Cardiac muscle cell (in vitro differentiated cells and primary cell): ENCODE measurements at regions not wholly inside any gene's neighbourhood (a gene's known extent, or its start where the extent isn't known, plus 50 kb on each side); places are given as distances from the start of the nearest gene placed in this dataset.
"Not testable (repeated sequence)": the region's sequence is repeated elsewhere in the genome, so short reads cannot be mapped to it uniquely, and the experiment has no call there.

Experiments used
- DNase-seq, 2 donors: peaks; one replicate each; pipeline versions ENCODE4 v3.0.0 to v3.0.0-alpha.2; 2010 to 2017; ENCODE audit warnings: low read depth in 1 of 2, low spot score in 1 of 2
- H3K27ac ChIP-seq: fragments of 200-600 bp; sonication (generic); 2 replicates; pipeline ENCODE4 v1.5.1; 2016
- H3K27me3 ChIP-seq: fragments of 200-600 bp; sonication (generic); 2 replicates; pipeline ENCODE4 v1.6.0; 2016; ENCODE audit warnings: control low read depth
- H3K36me3 ChIP-seq: fragments of 200-600 bp; sonication (generic); 2 replicates; pipeline ENCODE4 v1.5.1; 2016; ENCODE audit warnings: control low read depth
- H3K4me1 ChIP-seq: fragments of 200-600 bp; sonication (generic); 2 replicates; pipeline ENCODE4 v1.8.1; 2017; ENCODE audit warnings: low read depth, mild to moderate bottlenecking, mixed run types
- H3K4me3 ChIP-seq: fragments of 200-600 bp; sonication (generic); 2 replicates; pipeline ENCODE4 v1.5.1; 2016; ENCODE audit warnings: mild to moderate bottlenecking
- H3K9me3 ChIP-seq: fragments of 200-600 bp; sonication (generic); 2 replicates; pipeline ENCODE4 v1.5.1; 2017; ENCODE audit warnings: low read depth, mild to moderate bottlenecking, control low read depth
- TF ChIP-seq, protein P1 (sequence below): IDR thresholded peaks from 2 replicates; pipeline ENCODE4 v1.5.1; 2012; ENCODE audit warnings: low read depth, mild to moderate bottlenecking, low read length

DNA sequence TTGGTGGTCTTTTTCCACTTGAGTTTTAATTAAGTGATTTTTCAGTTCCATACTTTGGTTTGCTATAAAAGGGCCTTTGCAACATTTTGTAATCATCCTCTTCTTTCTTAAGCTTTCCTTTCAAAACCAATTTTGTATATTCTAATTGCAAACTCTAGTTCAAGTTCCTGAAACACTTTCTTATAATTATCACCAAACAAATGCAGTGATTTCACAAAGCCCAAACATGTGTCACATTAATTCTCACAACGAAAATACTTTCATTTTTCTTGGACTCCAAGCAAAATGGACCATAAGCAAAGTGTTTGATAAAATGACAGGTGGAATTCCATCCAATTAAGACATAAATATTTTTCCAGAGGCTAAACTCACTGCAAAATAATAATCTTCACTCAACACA, 188.2 kb upstream of the IRX5 start:
- Histone ChIP-seq H3K27me3 (no peaks in the 10 kb centered on the region), H3K36me3 (no peaks in the 10 kb centered on the region), H3K27ac (no peak overlapping the region), H3K9me3 (no peaks in the 10 kb centered on the region), H3K4me1 (no peaks in the 10 kb centered on the region), H3K4me3 (no peak overlapping the region)
- TF ChIP-seq, protein P1, sequence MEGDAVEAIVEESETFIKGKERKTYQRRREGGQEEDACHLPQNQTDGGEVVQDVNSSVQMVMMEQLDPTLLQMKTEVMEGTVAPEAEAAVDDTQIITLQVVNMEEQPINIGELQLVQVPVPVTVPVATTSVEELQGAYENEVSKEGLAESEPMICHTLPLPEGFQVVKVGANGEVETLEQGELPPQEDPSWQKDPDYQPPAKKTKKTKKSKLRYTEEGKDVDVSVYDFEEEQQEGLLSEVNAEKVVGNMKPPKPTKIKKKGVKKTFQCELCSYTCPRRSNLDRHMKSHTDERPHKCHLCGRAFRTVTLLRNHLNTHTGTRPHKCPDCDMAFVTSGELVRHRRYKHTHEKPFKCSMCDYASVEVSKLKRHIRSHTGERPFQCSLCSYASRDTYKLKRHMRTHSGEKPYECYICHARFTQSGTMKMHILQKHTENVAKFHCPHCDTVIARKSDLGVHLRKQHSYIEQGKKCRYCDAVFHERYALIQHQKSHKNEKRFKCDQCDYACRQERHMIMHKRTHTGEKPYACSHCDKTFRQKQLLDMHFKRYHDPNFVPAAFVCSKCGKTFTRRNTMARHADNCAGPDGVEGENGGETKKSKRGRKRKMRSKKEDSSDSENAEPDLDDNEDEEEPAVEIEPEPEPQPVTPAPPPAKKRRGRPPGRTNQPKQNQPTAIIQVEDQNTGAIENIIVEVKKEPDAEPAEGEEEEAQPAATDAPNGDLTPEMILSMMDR = no peak
- DNase-seq = no peak

DNA sequence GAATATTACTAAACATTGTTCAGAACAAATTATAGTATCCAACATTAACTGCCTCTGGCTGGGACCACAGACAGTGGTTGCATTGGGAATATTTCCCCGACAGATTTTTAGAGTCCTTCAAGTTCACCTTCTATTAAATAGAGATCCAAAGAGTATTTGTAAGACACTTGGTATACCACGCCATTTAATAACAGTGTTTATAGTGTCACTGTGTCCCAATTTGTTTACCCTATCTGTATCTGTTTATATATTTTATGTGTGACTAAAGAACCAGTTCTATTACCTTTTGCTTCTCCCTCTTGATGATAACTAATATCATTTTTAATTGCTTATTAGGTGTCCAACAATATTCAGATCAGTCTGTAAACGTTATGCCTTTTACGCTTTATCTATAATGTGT, 191.3 kb upstream of the IRX5 start:
- Histone ChIP-seq H3K27me3 (no peaks in the 10 kb centered on the region), H3K36me3 (no peaks in the 10 kb centered on the region), H3K9me3 (no peaks in the 10 kb centered on the region), H3K27ac (no peak overlapping the region), H3K4me1 (no peaks in the 10 kb centered on the region), H3K4me3 (no peak overlapping the region)
- TF ChIP-seq, protein P1 = no peak
- no peak for DNase-seq

DNA sequence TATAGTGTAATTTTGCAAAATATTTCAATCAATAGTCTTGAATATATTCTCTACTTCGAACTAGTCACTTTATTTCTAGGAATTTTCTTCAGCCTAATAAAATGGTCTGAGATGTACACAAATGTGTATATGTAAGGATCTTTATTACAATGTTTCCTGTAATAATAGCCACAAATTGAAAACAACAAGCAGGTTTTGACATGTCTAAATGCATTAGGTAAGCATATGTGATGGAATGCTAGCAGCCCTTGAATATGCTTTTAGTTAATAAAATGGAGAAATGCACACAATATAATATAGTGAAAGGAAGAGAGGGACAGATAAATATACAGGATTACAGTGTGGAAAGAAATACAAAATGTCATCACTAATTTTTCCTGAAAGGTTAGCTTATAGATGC, 196.5 kb upstream of the IRX5 start:
- TF ChIP-seq, protein P1 = no peak
- no peak for DNase-seq
- H3K9me3 ChIP-seq = no peaks in the 10 kb centered on the region
- H3K4me1 ChIP-seq = no peaks in the 10 kb centered on the region
- no peaks in the 10 kb centered on the region for H3K36me3 ChIP-seq
- H3K27ac ChIP-seq = no peak overlapping the region
- H3K27me3 ChIP-seq = no peaks in the 10 kb centered on the region
- no peak overlapping the region for H3K4me3 ChIP-seq

DNA sequence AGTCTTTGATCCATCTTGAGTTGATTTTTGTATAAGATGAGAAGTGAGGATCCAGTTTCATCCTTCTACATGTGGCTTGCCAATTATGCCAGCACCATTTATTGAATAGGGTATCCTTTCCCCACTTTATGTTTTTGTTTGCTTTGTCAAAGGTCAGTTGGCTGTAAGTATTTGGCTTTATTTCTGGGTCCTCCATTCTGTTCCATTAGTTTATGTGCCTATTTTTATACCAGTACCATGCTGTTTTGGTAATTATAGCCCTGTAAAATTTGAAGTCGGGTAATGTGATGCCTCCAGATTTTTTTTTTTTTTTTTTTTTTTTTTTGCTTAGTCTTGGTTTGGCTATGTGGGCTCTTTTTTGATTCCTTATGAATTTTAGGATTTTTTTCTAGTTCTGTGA, 203.0 kb upstream of the IRX5 start:
- not testable (repeated sequence) for H3K27me3 ChIP-seq, H3K27ac ChIP-seq, H3K4me3 ChIP-seq, H3K9me3 ChIP-seq, H3K4me1 ChIP-seq, DNase-seq, H3K36me3 ChIP-seq

DNA sequence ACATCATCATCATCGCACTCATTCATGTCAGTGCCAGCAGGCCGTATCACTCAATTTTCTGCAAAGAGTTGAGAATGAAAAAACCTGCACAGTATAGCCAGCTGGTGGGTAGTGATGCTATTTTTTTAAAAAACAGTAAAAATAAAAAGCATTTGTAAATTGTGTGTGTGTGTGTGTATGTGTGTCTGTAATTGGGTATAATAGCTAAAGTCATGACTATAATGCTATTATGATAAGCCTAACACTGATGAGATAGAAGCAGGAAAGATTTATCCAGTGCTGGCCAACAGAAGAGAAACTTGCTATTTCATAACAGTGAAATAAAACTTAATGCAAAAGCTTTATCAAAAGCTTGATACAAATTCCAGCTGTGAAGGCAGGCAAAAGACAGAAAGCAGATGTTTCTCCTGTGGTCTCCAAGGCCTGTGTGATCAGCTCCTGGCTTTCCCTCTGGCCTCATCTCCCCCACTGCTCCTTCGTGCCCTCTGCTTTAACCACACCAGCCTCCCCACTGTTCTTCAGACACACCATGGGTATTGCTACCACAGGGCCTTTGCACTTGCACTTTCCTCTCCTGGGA, 206.2 kb upstream of the IRX5 start:
- no peak for DNase-seq
- H3K4me3 ChIP-seq = no peak overlapping the region

DNA sequence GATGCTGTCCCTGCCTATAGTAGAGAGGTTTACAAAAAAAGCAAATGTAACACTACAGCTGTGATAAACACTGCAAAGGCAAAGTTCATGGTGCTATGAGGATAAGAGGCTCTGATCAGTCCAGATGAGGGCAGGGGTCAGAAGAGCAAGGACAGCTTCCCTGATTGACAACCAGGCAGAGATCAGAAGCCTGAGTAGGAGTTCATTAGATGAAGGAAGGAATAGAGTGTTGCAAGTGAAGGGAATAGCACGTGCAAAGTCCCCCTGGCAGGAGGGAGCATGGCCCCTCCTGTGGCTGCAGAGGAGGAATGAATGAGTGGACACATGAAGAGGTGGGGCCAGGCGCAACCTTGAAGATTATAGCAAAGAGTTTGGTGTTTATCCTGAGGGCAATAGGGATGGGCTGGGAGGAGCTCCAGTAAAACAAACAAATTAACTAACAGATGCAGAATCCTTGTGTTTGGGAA, 208.4 kb upstream of the IRX5 start:
- H3K27ac ChIP-seq = no peak overlapping the region
- no peak for DNase-seq
- H3K9me3 ChIP-seq = no peaks in the 10 kb centered on the region
- no peaks in the 10 kb centered on the region for H3K4me1 ChIP-seq
- H3K36me3 ChIP-seq = no peaks in the 10 kb centered on the region
- TF ChIP-seq, protein P1 = no peak
- no peak overlapping the region for H3K4me3 ChIP-seq
- H3K27me3 ChIP-seq = no peaks in the 10 kb centered on the region

More for the DNA sequence above, 206.2 kb upstream of the IRX5 start:
- Histone ChIP-seq H3K27ac (no peak overlapping the region), H3K4me1 (no peaks in the 10 kb centered on the region), H3K9me3 (no peaks in the 10 kb centered on the region), H3K36me3 (no peaks in the 10 kb centered on the region), H3K27me3 (no peaks in the 10 kb centered on the region)
- TF ChIP-seq, protein P1 = no peak
